MCF 10A (cell line): ENCODE measurements at regions not wholly inside any gene's neighbourhood (a gene's known extent, or its start where the extent isn't known, plus 50 kb on each side); places are given as distances from the start of the nearest gene placed in this dataset.
"Not testable (repeated sequence)": the region's sequence is repeated elsewhere in the genome, so short reads cannot be mapped to it uniquely, and the experiment has no call there.

Experiments used
- BruUV-seq: library from RNA; stranded (reverse); fragments of 400-500 nt; replicated peaks from 2 replicates; lab custom pipeline; 2021; lab: Mats Ljungman, UMichigan
- CTCF ChIA-PET: fragments of 300-600 bp; sonication (Branson Sonifier 250); formaldehyde crosslinking; extraction: SDS; loops from one replicate; lab custom pipeline; 2021; ENCODE audit warnings: antibody characterized with exemption, inconsistent platforms; lab: Yijun Ruan, JAX
- POLR2A ChIA-PET: fragments of 300-600, 350-650 bp; sonication (Branson Sonifier 250); formaldehyde crosslinking; extraction: SDS; loops from one replicate; lab custom pipeline; 2020; ENCODE audit warnings: antibody characterized with exemption, inconsistent platforms; lab: Yijun Ruan, JAX
- DNase-seq: peaks from one replicate; pipeline ENCODE4 v3.0.0-alpha.2; 2018; ENCODE audit not compliant: unreplicated experiment
- H3K27ac Mint-ChIP-seq: one replicate; pipeline ENCODE4 v1.8.0; 2022; ENCODE audit warnings: mild to moderate bottlenecking, low read depth, mixed read lengths; ENCODE audit not compliant: unreplicated experiment
- H3K27me3 Mint-ChIP-seq: one replicate; pipeline ENCODE4 v1.8.0; 2022; ENCODE audit warnings: mixed read lengths; ENCODE audit not compliant: insufficient read depth, unreplicated experiment
- H3K36me3 Mint-ChIP-seq: one replicate; pipeline ENCODE4 v1.8.0; 2022; ENCODE audit warnings: mild to moderate bottlenecking, moderate library complexity, mixed read lengths; ENCODE audit not compliant: insufficient read depth, unreplicated experiment
- H3K4me1 Mint-ChIP-seq: one replicate; pipeline ENCODE4 v1.8.0; 2022; ENCODE audit warnings: mixed read lengths; ENCODE audit not compliant: insufficient read depth, unreplicated experiment
- H3K4me3 Mint-ChIP-seq: one replicate; pipeline ENCODE4 v1.8.0; 2022; ENCODE audit warnings: mild to moderate bottlenecking, moderate library complexity, mixed read lengths; ENCODE audit not compliant: unreplicated experiment
- H3K9me3 Mint-ChIP-seq: one replicate; pipeline ENCODE4 v1.8.0; 2022; ENCODE audit warnings: mixed read lengths; ENCODE audit not compliant: unreplicated experiment
- CTCF ChIP-seq: fragments of 200-600 bp; IDR thresholded peaks from one replicate; pipeline ENCODE4 v1.8.0; 2022; ENCODE audit warnings: antibody characterized with exemption, mild to moderate bottlenecking; ENCODE audit not compliant: unreplicated experiment
- intact Hi-C: fragments of 100-400 bp; cut with micrococcal nuclease; formaldehyde crosslinking; loops from 2 replicates; pipeline ENCODE4 v1.14.1; 2022

DNA sequence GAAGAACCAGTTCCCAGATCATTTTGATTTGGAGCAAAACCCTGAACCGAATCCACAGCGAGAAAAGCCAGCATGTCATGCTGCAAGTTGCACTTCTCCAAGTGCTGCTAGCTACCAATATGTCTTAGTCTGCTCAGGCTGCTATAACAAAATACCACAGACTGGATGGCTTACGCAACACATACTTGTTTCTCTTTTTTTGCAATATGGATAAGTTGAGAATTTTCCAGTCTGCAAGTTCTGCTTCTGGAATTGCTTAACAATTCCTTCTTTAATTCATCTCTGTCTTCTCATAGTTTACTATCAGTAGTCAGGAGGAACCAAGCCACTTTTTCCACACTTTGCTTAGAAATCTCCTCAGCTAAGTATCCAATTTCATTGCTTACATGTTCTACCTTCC is 105.9 kb upstream of the RBBP8 start:
- BruUV-seq, result TSS peak; percentile 57
- CTCF ChIA-PET, result interaction anchor here (1.9 kb wide), 1 partner anchor 13 kb away, joined by 9 read pairs; no protein-coding TSS in a partner anchor
- Mint-ChIP-seq H3K9me3 (peaks cover 7% of the 10 kb centered on the region), H3K4me1 (peaks cover 35% of the 10 kb centered on the region), H3K27ac (peak overlapping the region; percentile 72), H3K27me3 (no peaks in the 10 kb centered on the region), H3K4me3 (peak overlapping the region; percentile 13), H3K36me3 (no peaks in the 10 kb centered on the region)
- intact Hi-C loops, result loop anchor here (5.0 kb wide), 2 partner anchors 105 to 150 kb away; partner anchors contain the start of gene RBBP8
- DNase-seq, result peak; percentile 67
- POLR2A ChIA-PET, result interaction anchor here (0.6 to 5.7 kb wide), 12 partner anchors 10 to 626 kb away, joined by 3 to 55 read pairs (median 8); partner anchors contain the start of gene RIOK3
- no peak for TF ChIP-seq CTCF

DNA sequence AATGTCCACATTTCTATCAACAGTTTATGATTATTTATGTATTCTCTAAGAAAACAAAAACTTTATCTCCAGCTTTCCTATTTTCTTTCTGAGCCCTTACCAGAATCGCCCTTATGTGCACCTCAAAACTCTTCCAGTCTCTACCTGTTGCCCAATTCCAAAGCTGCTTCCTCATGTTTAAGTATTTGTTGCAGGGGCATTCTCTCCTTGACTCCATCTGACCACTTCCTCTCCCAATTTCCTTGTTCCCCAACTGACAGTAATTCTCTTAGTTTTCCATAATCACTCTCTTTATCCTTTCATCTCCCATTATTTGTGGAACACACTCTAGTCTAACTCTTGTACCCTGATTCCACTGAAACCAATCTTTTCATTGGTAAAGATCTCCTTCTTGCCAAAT is 105.4 kb upstream of the RBBP8 start:
- POLR2A ChIA-PET, result interaction anchor here (0.6 to 5.7 kb wide), 13 partner anchors 10 to 626 kb away, joined by 3 to 55 read pairs (median 6); partner anchors contain the start of gene RIOK3
- H3K36me3 Mint-ChIP-seq, result no peaks in the 10 kb centered on the region
- TF ChIP-seq CTCF, result no peak
- no TSS peak for BruUV-seq
- H3K27me3 Mint-ChIP-seq, result no peaks in the 10 kb centered on the region
- intact Hi-C loops, result loop anchor here (5.0 kb wide), 2 partner anchors 105 to 150 kb away; partner anchors contain the start of gene RBBP8
- CTCF ChIA-PET, result interaction anchor here (1.0 kb wide), 1 partner anchor 155 kb away, joined by 3 read pairs; no protein-coding TSS in a partner anchor
- peaks cover 35% of the 10 kb centered on the region for H3K4me1 Mint-ChIP-seq
- H3K4me3 Mint-ChIP-seq, result peak overlapping the region; percentile 13
- no peak for DNase-seq
- peak overlapping the region; percentile 72 for H3K27ac Mint-ChIP-seq
- H3K9me3 Mint-ChIP-seq, result peaks cover 7% of the 10 kb centered on the region

- no peak for TF ChIP-seq CTCF
- H3K4me1 Mint-ChIP-seq, result peaks cover 35% of the 10 kb centered on the region
- peak overlapping the region; percentile 72 for H3K27ac Mint-ChIP-seq
- no peaks in the 10 kb centered on the region for H3K36me3 Mint-ChIP-seq
- peak overlapping the region; percentile 13 for H3K4me3 Mint-ChIP-seq
- DNase-seq, result peak; percentile 45
- peaks cover 7% of the 10 kb centered on the region for H3K9me3 Mint-ChIP-seq
- CTCF ChIA-PET, result interaction anchor here (1.0 kb wide), 1 partner anchor 154 kb away, joined by 3 read pairs; no protein-coding TSS in a partner anchor
- no peaks in the 10 kb centered on the region for H3K27me3 Mint-ChIP-seq
- no TSS peak for BruUV-seq
- POLR2A ChIA-PET, result interaction anchor here (0.7 to 5.7 kb wide), 11 partner anchors 11 to 155 kb away, joined by 3 to 55 read pairs (median 10); no protein-coding TSS in a partner anchor
- intact Hi-C loops, result loop anchor here (5.0 kb wide), 2 partner anchors 104 to 149 kb away; partner anchors contain the start of gene RBBP8
Observed at GRCh38 chr18:22828171-22828570, 105.0 kb upstream of the RBBP8 start.

DNA sequence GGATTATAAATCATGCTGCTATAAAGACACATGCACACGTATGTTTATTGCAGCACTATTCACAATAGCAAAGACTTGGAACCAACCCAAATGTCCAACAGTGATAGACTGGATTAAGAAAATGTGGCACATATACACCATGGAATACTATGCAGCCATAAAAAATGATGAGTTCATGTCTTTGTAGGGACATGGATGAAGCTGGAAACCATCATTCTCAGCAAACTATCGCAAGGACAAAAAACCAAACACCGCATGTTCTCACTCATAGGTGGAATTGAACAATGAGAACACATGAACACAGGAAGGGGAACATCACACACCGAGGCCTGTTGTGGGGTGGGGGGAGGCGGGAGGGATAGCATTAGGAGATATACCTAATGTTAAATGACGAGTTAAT is 104.5 kb upstream of the RBBP8 start:
- not testable (repeated sequence) for H3K4me3 Mint-ChIP-seq, DNase-seq, H3K27me3 Mint-ChIP-seq, H3K9me3 Mint-ChIP-seq, BruUV-seq, H3K36me3 Mint-ChIP-seq
- ChIA-PET CTCF (interaction anchor here (1.0 kb wide), 1 partner anchor 154 kb away, joined by 3 read pairs; no protein-coding TSS in a partner anchor), POLR2A (interaction anchor here (1.0 to 5.7 kb wide), 7 partner anchors 11 to 101 kb away, joined by 3 to 55 read pairs (median 21); no protein-coding TSS in a partner anchor)
- peaks cover 35% of the 10 kb centered on the region for H3K4me1 Mint-ChIP-seq
- peak overlapping the region; percentile 72 for H3K27ac Mint-ChIP-seq
- intact Hi-C loops, result loop anchor here (5.0 kb wide), 2 partner anchors 104 to 149 kb away; partner anchors contain the start of gene RBBP8
